ENCODE measurements at regions not wholly inside any gene's neighbourhood (a gene's known extent, or its start where the extent isn't known, plus 50 kb on each side); places are given as distances from the start of the nearest gene placed in this dataset.

DNA sequence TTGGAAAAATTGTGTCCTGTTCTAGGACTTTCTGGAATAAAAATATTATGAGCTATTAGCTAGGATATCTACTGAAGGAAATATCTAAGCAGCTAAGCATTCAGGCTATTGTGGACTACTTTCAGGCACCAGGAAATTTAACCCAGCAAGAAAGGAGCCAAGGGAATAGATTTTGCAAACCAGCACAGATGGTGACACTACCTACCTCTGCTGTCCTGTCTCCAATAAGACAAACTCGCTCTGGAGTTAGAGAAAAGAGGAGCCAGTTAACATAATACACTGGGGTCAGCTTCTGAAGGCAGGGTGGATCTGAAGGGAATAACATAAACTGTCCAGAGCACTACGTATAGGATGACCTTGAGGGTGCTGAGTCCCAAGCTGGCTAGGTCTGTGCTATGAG is 223.7 kb upstream of the PRSS58 start:
- TF ChIP-seq, protein P1, sequence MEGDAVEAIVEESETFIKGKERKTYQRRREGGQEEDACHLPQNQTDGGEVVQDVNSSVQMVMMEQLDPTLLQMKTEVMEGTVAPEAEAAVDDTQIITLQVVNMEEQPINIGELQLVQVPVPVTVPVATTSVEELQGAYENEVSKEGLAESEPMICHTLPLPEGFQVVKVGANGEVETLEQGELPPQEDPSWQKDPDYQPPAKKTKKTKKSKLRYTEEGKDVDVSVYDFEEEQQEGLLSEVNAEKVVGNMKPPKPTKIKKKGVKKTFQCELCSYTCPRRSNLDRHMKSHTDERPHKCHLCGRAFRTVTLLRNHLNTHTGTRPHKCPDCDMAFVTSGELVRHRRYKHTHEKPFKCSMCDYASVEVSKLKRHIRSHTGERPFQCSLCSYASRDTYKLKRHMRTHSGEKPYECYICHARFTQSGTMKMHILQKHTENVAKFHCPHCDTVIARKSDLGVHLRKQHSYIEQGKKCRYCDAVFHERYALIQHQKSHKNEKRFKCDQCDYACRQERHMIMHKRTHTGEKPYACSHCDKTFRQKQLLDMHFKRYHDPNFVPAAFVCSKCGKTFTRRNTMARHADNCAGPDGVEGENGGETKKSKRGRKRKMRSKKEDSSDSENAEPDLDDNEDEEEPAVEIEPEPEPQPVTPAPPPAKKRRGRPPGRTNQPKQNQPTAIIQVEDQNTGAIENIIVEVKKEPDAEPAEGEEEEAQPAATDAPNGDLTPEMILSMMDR (IDR thresholded peaks at IDR 0.05), result no peak
- no peak for TF ChIP-seq POLR2A (IDR thresholded peaks at IDR 0.05)

Measured in vagina (tissue), 2 donors.